OCI-LY7 (cell line): ENCODE measurements at regions not wholly inside any gene's neighbourhood (a gene's known extent, or its start where the extent isn't known, plus 50 kb on each side); places are given as distances from the start of the nearest gene placed in this dataset.

Experiments
- BruUV-seq: library from RNA; stranded (reverse); fragments of 400-500 nt; replicated peaks from 2 replicates; lab custom pipeline; 2021; lab: Mats Ljungman, UMichigan
- CTCF ChIA-PET: fragments of 300-600 bp; sonication (Branson Sonifier 250); formaldehyde crosslinking; loops from one replicate; lab custom pipeline; 2022; ENCODE audit warnings: antibody characterized with exemption; ENCODE audit not compliant: unreplicated experiment; lab: Charles Lee
- POLR2A ChIA-PET: fragments of 300-600 bp; sonication (Branson Sonifier 250); formaldehyde crosslinking; loops from one replicate; lab custom pipeline; 2022; ENCODE audit warnings: antibody characterized with exemption; lab: Charles Lee
- DNase-seq: peaks from one replicate; pipeline ENCODE4 v3.0.0-alpha.2; 2015; ENCODE audit warnings: low spot score
- H2AFZ ChIP-seq: fragments of 200-600 bp; sonication (generic), shearing (Covaris generic); 2 replicates; pipeline ENCODE4 v1.6.1; 2014; ENCODE audit warnings: mild to moderate bottlenecking, antibody characterized with exemption, low read length, moderate library complexity
- H3K27ac ChIP-seq: fragments of 200-600 bp; sonication (generic); 2 replicates; pipeline ENCODE4 v1.5.1; 2014; ENCODE audit warnings: mixed run types, low read depth, mild to moderate bottlenecking, moderate library complexity, low read length, inconsistent platforms; ENCODE audit not compliant: poor library complexity, severe bottlenecking
- H3K36me3 ChIP-seq: fragments of 200-600 bp; sonication (generic); 2 replicates; pipeline ENCODE4 v1.6.1; 2014; ENCODE audit warnings: mild to moderate bottlenecking, antibody characterized with exemption, low read length, moderate library complexity, mixed read lengths; ENCODE audit not compliant: insufficient read depth
- H3K4me1 ChIP-seq: fragments of 200-600 bp; sonication (generic); 2 replicates; pipeline ENCODE4 v1.5.1; 2014; ENCODE audit warnings: mild to moderate bottlenecking, low read length; ENCODE audit not compliant: insufficient read depth, poor library complexity, severe bottlenecking
- H3K4me2 ChIP-seq: fragments of 200-600 bp; sonication (generic); 2 replicates; pipeline ENCODE4 v1.6.1; 2014; ENCODE audit warnings: mild to moderate bottlenecking, low read length
- H3K4me3 ChIP-seq: fragments of 200-600 bp; sonication (generic); 2 replicates; pipeline ENCODE4 v1.5.1; 2014; ENCODE audit warnings: mild to moderate bottlenecking, low read depth, low read length; ENCODE audit not compliant: poor library complexity, severe bottlenecking
- H3K79me2 ChIP-seq: fragments of 200-600 bp; sonication (generic); 2 replicates; pipeline ENCODE4 v1.6.1; 2016; ENCODE audit warnings: low read depth, mild to moderate bottlenecking, low read length, moderate library complexity, mixed read lengths; ENCODE audit not compliant: insufficient read depth
- H3K9me2 ChIP-seq: fragments of 200-600 bp; sonication (generic); 2 replicates; pipeline ENCODE4 v1.6.1; 2016; ENCODE audit warnings: mild to moderate bottlenecking, low read length, mixed read lengths; ENCODE audit not compliant: insufficient read depth
- H3K9me3 ChIP-seq: fragments of 200-600 bp; sonication (generic); 2 replicates; pipeline ENCODE4 v1.6.1; 2014; ENCODE audit warnings: mild to moderate bottlenecking, mixed run types, low read length, mixed read lengths
- H4K20me1 ChIP-seq: fragments of 200-600 bp; sonication (generic); 2 replicates; pipeline ENCODE4 v1.6.1; 2014; ENCODE audit warnings: mild to moderate bottlenecking, antibody characterized with exemption, low read length, moderate library complexity, mixed read lengths; ENCODE audit not compliant: insufficient read depth
- CTCF ChIP-seq: fragments of 200-600 bp; sonication (generic); conservative IDR thresholded peaks from 2 replicates; pipeline ENCODE4 v1.5.1; 2014; ENCODE audit warnings: mild to moderate bottlenecking, antibody characterized with exemption, low read length, moderate library complexity, mixed read lengths
- EZH2phosphoT487 ChIP-seq: fragments of 200-600 bp; sonication (generic); IDR thresholded peaks from 2 replicates; pipeline ENCODE4 v1.6.1; 2018; ENCODE audit warnings: low read depth, borderline replicate concordance, mild to moderate bottlenecking, mixed run types, antibody characterized with exemption, low read length, moderate library complexity, mixed read lengths
- intact Hi-C: fragments of 100-400 bp; cut with micrococcal nuclease; formaldehyde crosslinking; loops from one replicate; pipeline ENCODE4 v1.10.0; 2022; ENCODE audit not compliant: unreplicated experiment

- CTCF ChIA-PET, result interaction anchor here (1.4 kb wide), 1 partner anchor 11 kb away, joined by 3 read pairs; no protein-coding TSS in a partner anchor
- Histone ChIP-seq H3K4me1 (no peaks in the 10 kb centered on the region), H3K79me2 (no peaks in the 10 kb centered on the region), H3K36me3 (no peaks in the 10 kb centered on the region), H3K4me2 (no peak overlapping the region), H3K27ac (no peak overlapping the region), H3K4me3 (no peak overlapping the region), H4K20me1 (no peaks in the 10 kb centered on the region), H3K9me2 (no peaks in the 10 kb centered on the region), H2AFZ (no peak overlapping the region), H3K9me3 (no peaks in the 10 kb centered on the region)
- intact Hi-C loops, result no loop called here
- no TSS peak for BruUV-seq
- TF ChIP-seq CTCF (no peak), EZH2phosphoT487 (no peak)
- POLR2A ChIA-PET, result no interaction called here
- no peak for DNase-seq
Measured at GRCh38 chr5:135208555-135208902, 174.5 kb upstream of the PITX1 start.

- CTCF ChIA-PET, result interaction anchor here (0.5 kb wide), 1 partner anchor 33 kb away, joined by 3 read pairs; no protein-coding TSS in a partner anchor
Measured at GRCh38 chr5:135207866-135208265, 173.8 kb upstream of the PITX1 start.

GRCh38 chr5:135206862-135207261 lies 172.8 kb upstream of the PITX1 start:
- no peaks in the 10 kb centered on the region for H4K20me1 ChIP-seq
- TF ChIP-seq EZH2phosphoT487, result no peak
- no peak for TF ChIP-seq CTCF
- intact Hi-C loops, result no loop called here
- H3K27ac ChIP-seq, result no peak overlapping the region
- no TSS peak for BruUV-seq
- H3K4me1 ChIP-seq, result no peaks in the 10 kb centered on the region
- no peaks in the 10 kb centered on the region for H3K36me3 ChIP-seq
- no peak overlapping the region for H2AFZ ChIP-seq
- peaks cover 13% of the 10 kb centered on the region for H3K9me3 ChIP-seq
- CTCF ChIA-PET, result no interaction called here
- no peak overlapping the region for H3K4me2 ChIP-seq
- no peak for DNase-seq
- H3K79me2 ChIP-seq, result no peaks in the 10 kb centered on the region
- no peaks in the 10 kb centered on the region for H3K9me2 ChIP-seq
- no peak overlapping the region for H3K4me3 ChIP-seq
- POLR2A ChIA-PET, result no interaction called here

More at GRCh38 chr5:135207866-135208265, 173.8 kb upstream of the PITX1 start:
- Histone ChIP-seq H4K20me1 (no peaks in the 10 kb centered on the region), H3K9me3 (peaks cover 6% of the 10 kb centered on the region), H3K27ac (no peak overlapping the region), H3K4me2 (no peak overlapping the region), H3K79me2 (no peaks in the 10 kb centered on the region), H3K4me3 (no peak overlapping the region), H3K9me2 (no peaks in the 10 kb centered on the region), H3K36me3 (no peaks in the 10 kb centered on the region), H3K4me1 (no peaks in the 10 kb centered on the region), H2AFZ (no peak overlapping the region)
- POLR2A ChIA-PET, result no interaction called here
- no peak for DNase-seq
- TF ChIP-seq EZH2phosphoT487 (no peak), CTCF (no peak)
- no TSS peak for BruUV-seq
- intact Hi-C loops, result no loop called here
